ENCODE measurements at regions not wholly inside any gene's neighbourhood (a gene's known extent, or its start where the extent isn't known, plus 50 kb on each side); places are given as distances from the start of the nearest gene placed in this dataset.
"Not testable (repeated sequence)": the region's sequence is repeated elsewhere in the genome, so short reads cannot be mapped to it uniquely, and the experiment has no call there.

- no peak overlapping the region for H3K27ac Mint-ChIP-seq (ENCODE audit: unreplicated experiment)
- FAIRE-seq: no peak
Measured at GRCh38 chr4:94084155-94084554, 123.5 kb upstream of the SMARCAD1 start.

GRCh38 chr4:94099141-94099540 lies 108.5 kb upstream of the SMARCAD1 start:
- H3K4me2 ChIP-seq (ENCODE audit: low read length); H3K36me3 Mint-ChIP-seq (ENCODE audit: low read depth, unreplicated experiment); H3K4me1 Mint-ChIP-seq (ENCODE audit: low read depth, unreplicated experiment); H2AFZ ChIP-seq (ENCODE audit: low read depth, low read length); H4K20me1 ChIP-seq (ENCODE audit: insufficient read depth, low read length); H3K9me3 Mint-ChIP-seq (ENCODE audit: unreplicated experiment); DNase-seq (ENCODE audit: low read depth); H3K27ac ChIP-seq (ENCODE audit: low read depth, low read length); H3K27me3 ChIP-seq (ENCODE audit: insufficient read depth, low read length); H3K4me3 Mint-ChIP-seq (ENCODE audit: unreplicated experiment); H3K27ac Mint-ChIP-seq (ENCODE audit: unreplicated experiment); H3K36me3 ChIP-seq (ENCODE audit: insufficient read depth, low read length); H3K4me3 ChIP-seq (ENCODE audit: insufficient read depth, low read depth, low read length); H3K9me3 ChIP-seq (ENCODE audit: insufficient read depth, low read depth, low read length); H3K27me3 Mint-ChIP-seq (ENCODE audit: low read depth, unreplicated experiment); H3K9ac ChIP-seq (ENCODE audit: low read length); H3K79me2 ChIP-seq (ENCODE audit: insufficient read depth, low read length); FAIRE-seq; H3K4me1 ChIP-seq (ENCODE audit: insufficient read depth, low read length): not testable (repeated sequence)

More at GRCh38 chr4:94084155-94084554, 123.5 kb upstream of the SMARCAD1 start:
- peaks cover 5% of the 10 kb centered on the region for H3K9me3 Mint-ChIP-seq (ENCODE audit: unreplicated experiment)
- Histone ChIP-seq H3K27ac (ENCODE audit: low read depth, low read length) (no peak overlapping the region), H3K9ac (ENCODE audit: low read length) (no peak overlapping the region), H4K20me1 (ENCODE audit: insufficient read depth, low read length) (no peaks in the 10 kb centered on the region), H2AFZ (ENCODE audit: low read depth, low read length) (no peak overlapping the region), H3K27me3 (ENCODE audit: insufficient read depth, low read length) (no peaks in the 10 kb centered on the region), H3K79me2 (ENCODE audit: insufficient read depth, low read length) (no peaks in the 10 kb centered on the region), H3K4me3 (ENCODE audit: insufficient read depth, low read depth, low read length) (no peak overlapping the region), H3K4me2 (ENCODE audit: low read length) (no peak overlapping the region), H3K4me1 (ENCODE audit: insufficient read depth, low read length) (no peaks in the 10 kb centered on the region), H3K36me3 (ENCODE audit: insufficient read depth, low read length) (no peaks in the 10 kb centered on the region), H3K9me3 (ENCODE audit: insufficient read depth, low read depth, low read length) (peaks cover 2% of the 10 kb centered on the region)
- TF ChIP-seq CTCF (IDR thresholded peaks at IDR 0.05; ENCODE audit: insufficient read depth, low read depth, low read length): no peak
- no peak for TF ChIP-seq EZH2 (IDR thresholded peaks at IDR 0.05; ENCODE audit: insufficient read depth, low read length)
- H3K4me1 Mint-ChIP-seq (ENCODE audit: low read depth, unreplicated experiment): no peaks in the 10 kb centered on the region
- DNase-seq (ENCODE audit: low read depth): no peak
- no peak overlapping the region for H3K4me3 Mint-ChIP-seq (ENCODE audit: unreplicated experiment)
- H3K27me3 Mint-ChIP-seq (ENCODE audit: low read depth, unreplicated experiment): no peaks in the 10 kb centered on the region
- no peaks in the 10 kb centered on the region for H3K36me3 Mint-ChIP-seq (ENCODE audit: low read depth, unreplicated experiment)

GRCh38 chr4:94112644-94113043 lies 95.0 kb upstream of the SMARCAD1 start:
- Histone ChIP-seq H3K9ac (ENCODE audit: low read length) (no peak overlapping the region), H3K79me2 (ENCODE audit: insufficient read depth, low read length) (no peaks in the 10 kb centered on the region), H3K4me3 (ENCODE audit: insufficient read depth, low read depth, low read length) (no peak overlapping the region), H3K4me2 (ENCODE audit: low read length) (no peak overlapping the region), H3K27me3 (ENCODE audit: insufficient read depth, low read length) (no peaks in the 10 kb centered on the region), H3K4me1 (ENCODE audit: insufficient read depth, low read length) (no peaks in the 10 kb centered on the region), H3K9me3 (ENCODE audit: insufficient read depth, low read depth, low read length) (no peaks in the 10 kb centered on the region), H2AFZ (ENCODE audit: low read depth, low read length) (no peak overlapping the region), H3K36me3 (ENCODE audit: insufficient read depth, low read length) (no peaks in the 10 kb centered on the region), H3K27ac (ENCODE audit: low read depth, low read length) (no peak overlapping the region), H4K20me1 (ENCODE audit: insufficient read depth, low read length) (no peaks in the 10 kb centered on the region)
- no peak overlapping the region for H3K4me3 Mint-ChIP-seq (ENCODE audit: unreplicated experiment)
- H3K4me1 Mint-ChIP-seq (ENCODE audit: low read depth, unreplicated experiment): no peaks in the 10 kb centered on the region
- FAIRE-seq: no peak
- no peaks in the 10 kb centered on the region for H3K36me3 Mint-ChIP-seq (ENCODE audit: low read depth, unreplicated experiment)
- no peak for DNase-seq (ENCODE audit: low read depth)
- H3K9me3 Mint-ChIP-seq (ENCODE audit: unreplicated experiment): no peaks in the 10 kb centered on the region
- TF ChIP-seq CTCF (IDR thresholded peaks at IDR 0.05; ENCODE audit: insufficient read depth, low read depth, low read length) (no peak), EZH2 (IDR thresholded peaks at IDR 0.05; ENCODE audit: insufficient read depth, low read length) (no peak)
- no peak overlapping the region for H3K27ac Mint-ChIP-seq (ENCODE audit: unreplicated experiment)
- H3K27me3 Mint-ChIP-seq (ENCODE audit: low read depth, unreplicated experiment): no peaks in the 10 kb centered on the region
